H1 (cell line): ENCODE measurements at regions not wholly inside any gene's neighbourhood (a gene's known extent, or its start where the extent isn't known, plus 50 kb on each side); places are given as distances from the start of the nearest gene placed in this dataset.
A peak's percentile ranks its signal among the peaks of the same experiment; 100 is the strongest.

ENCODE experiments used
- CTCF ChIA-PET: fragments of 300-600 bp; sonication (Branson Sonifier 250); formaldehyde crosslinking; loops from one replicate; lab custom pipeline; 2021; ENCODE audit not compliant: partially characterized antibody; lab: Charles Lee
- POLR2A ChIA-PET: fragments of 300-600 bp; sonication (Branson Sonifier 250); formaldehyde crosslinking; loops from one replicate; lab custom pipeline; 2021; ENCODE audit warnings: inconsistent platforms; ENCODE audit not compliant: partially characterized antibody; lab: Charles Lee
- DNase-seq, 2 experiments: peaks; one replicate each; pipeline versions ENCODE4 v3.0.0 to v3.0.0-alpha.2; 2010 to 2022; ENCODE audit warnings: low spot score in 2 of 2, low read depth in 1 of 2, mixed read lengths in 1 of 2
- FAIRE-seq: peaks from 2 replicates; lab custom pipeline; 2011; peaks lifted over from hg19 to GRCh38; lab: Jason Lieb, UNC
- H2AFZ ChIP-seq: 2 replicates; pipeline ENCODE4 v1.8.1; 2012; ENCODE audit warnings: low read length, inconsistent platforms
- H2AK5ac ChIP-seq: 2 replicates; pipeline ENCODE4 v1.6.1; 2013; ENCODE audit warnings: low read depth, low read length
- H2BK120ac ChIP-seq: replicated peaks from 2 replicates; pipeline ENCODE3; 2013; ENCODE audit warnings: low read depth, low read length, inconsistent platforms
- H2BK12ac ChIP-seq: 2 replicates; pipeline ENCODE4 v1.6.1; 2013; ENCODE audit warnings: low read depth, low read length
- H2BK15ac ChIP-seq: 2 replicates; pipeline ENCODE4 v1.6.1; 2013; ENCODE audit warnings: low read length
- H2BK20ac ChIP-seq: 2 replicates; pipeline ENCODE4 v1.6.1; 2013; ENCODE audit warnings: low read length
- H2BK5ac ChIP-seq: 2 replicates; pipeline ENCODE4 v1.6.1; 2013; ENCODE audit warnings: low read depth, low read length
- H3K14ac ChIP-seq: 2 replicates; pipeline ENCODE4 v1.6.1; 2013; ENCODE audit warnings: inconsistent platforms; ENCODE audit not compliant: insufficient read length
- H3K18ac ChIP-seq: 2 replicates; pipeline ENCODE4 v1.6.1; 2013; ENCODE audit warnings: low read length; ENCODE audit errors: extremely low read depth
- H3K23ac ChIP-seq: 2 replicates; pipeline ENCODE4 v1.6.1; 2013; ENCODE audit warnings: inconsistent platforms; ENCODE audit not compliant: insufficient read length
- H3K23me2 ChIP-seq: 2 replicates; pipeline ENCODE4 v1.6.1; 2013; ENCODE audit warnings: low read depth, low read length
- H3K27ac ChIP-seq: 2 replicates; pipeline ENCODE4 v1.6.1; 2011; ENCODE audit warnings: low read depth, low read length, inconsistent platforms
- H3K27me3 ChIP-seq, 4 experiments: replicated peaks in 1 of 4; 1 replicate in 1 of 4; 2 replicates in 3 of 4; pipeline versions ENCODE4 v1.6.1 to v1.8.1; 2011 to 2013; ENCODE audit warnings: low read length in 3 of 4, mild to moderate bottlenecking in 3 of 4, inconsistent platforms in 2 of 4, mixed read lengths in 2 of 4, moderate library complexity in 1 of 4; ENCODE audit not compliant: control insufficient read depth in 3 of 4, insufficient read depth in 3 of 4; ENCODE audit errors: extremely low read depth in 1 of 4
- H3K36me3 ChIP-seq, 4 experiments: 2 replicates each; pipeline versions ENCODE4 v1.6.1 to v1.8.1; 2011 to 2013; ENCODE audit warnings: mild to moderate bottlenecking in 4 of 4, low read length in 3 of 4, moderate library complexity in 2 of 4, control low read depth in 1 of 4, inconsistent platforms in 1 of 4; ENCODE audit not compliant: insufficient read depth in 4 of 4, control insufficient read depth in 2 of 4
- H3K4ac ChIP-seq: replicated peaks from 2 replicates; pipeline ENCODE3; 2013; ENCODE audit warnings: low read length, low read depth, mixed read lengths, inconsistent platforms; ENCODE audit not compliant: insufficient read length
- H3K4me1 ChIP-seq, 4 experiments: replicated peaks in 1 of 4; 1 replicate in 1 of 4; 2 replicates in 3 of 4; pipeline versions ENCODE4 v1.6.1 to v1.8.1; 2011 to 2013; ENCODE audit warnings: low read length in 3 of 4, inconsistent platforms in 2 of 4, mixed read lengths in 1 of 4; ENCODE audit not compliant: insufficient read depth in 4 of 4, control insufficient read depth in 3 of 4
- H3K4me2 ChIP-seq, 2 experiments: 2 replicates each; pipeline versions ENCODE4 v1.6.1 to v1.8.1; 2011 to 2013; ENCODE audit warnings: low read depth in 2 of 2, low read length in 2 of 2, control low read depth in 1 of 2, inconsistent platforms in 1 of 2, mild to moderate bottlenecking in 1 of 2; ENCODE audit not compliant: insufficient read depth in 1 of 2
- H3K4me3 ChIP-seq, 4 experiments: fragments of 200-600, 300-600 bp in 1 of 4; sonication (generic), shearing (Covaris generic), sonication (Bioruptor Twin) in 1 of 4; 2 replicates each; pipeline versions ENCODE4 v1.5.1 to v1.8.1; 2011 to 2016; ENCODE audit warnings: low read length in 4 of 4, low read depth in 3 of 4, control low read depth in 2 of 4, inconsistent platforms in 2 of 4, mild to moderate bottlenecking in 2 of 4, mixed read lengths in 1 of 4, moderate library complexity in 1 of 4; ENCODE audit not compliant: insufficient read depth in 2 of 4; ENCODE audit errors: extremely low read depth in 1 of 4
- H3K56ac ChIP-seq: replicated peaks from 2 replicates; pipeline ENCODE3; 2013; ENCODE audit warnings: low read depth, mild to moderate bottlenecking, mixed read lengths, low read length, inconsistent platforms; ENCODE audit not compliant: insufficient read length
- H3K79me1 ChIP-seq: 2 replicates; pipeline ENCODE4 v1.6.1; 2013; ENCODE audit warnings: low read depth, low read length, control low read depth
- H3K79me2 ChIP-seq, 2 experiments: 2 replicates each; pipeline versions ENCODE4 v1.6.1 to v1.8.1; 2012 to 2013; ENCODE audit warnings: low read length in 2 of 2, mild to moderate bottlenecking in 2 of 2, inconsistent platforms in 1 of 2; ENCODE audit not compliant: insufficient read depth in 2 of 2, control insufficient read depth in 1 of 2
- H3K9ac ChIP-seq, 4 experiments: replicated peaks in 1 of 4; 1 replicate in 1 of 4; 2 replicates in 3 of 4; pipeline versions ENCODE4 v1.6.1 to v1.8.1; 2011 to 2013; ENCODE audit warnings: low read depth in 3 of 4, low read length in 3 of 4, control low read depth in 2 of 4, mild to moderate bottlenecking in 2 of 4, moderate library complexity in 2 of 4, inconsistent platforms in 1 of 4; ENCODE audit errors: extremely low read depth in 1 of 4
- H3K9me3 ChIP-seq, 2 experiments: 2 replicates each; pipeline versions ENCODE4 v1.6.1 to v1.8.1; 2012 to 2013; ENCODE audit warnings: mild to moderate bottlenecking in 2 of 2, moderate library complexity in 2 of 2, control low read depth in 1 of 2, inconsistent platforms in 1 of 2, low read depth in 1 of 2, low read length in 1 of 2, mixed read lengths in 1 of 2; ENCODE audit not compliant: insufficient read depth in 2 of 2
- H4K20me1 ChIP-seq, 2 experiments: replicated peaks in 1 of 2; 2 replicates each; pipeline versions ENCODE3 to v1.8.1; 2011 to 2013; ENCODE audit warnings: inconsistent platforms in 2 of 2, low read length in 2 of 2, mild to moderate bottlenecking in 1 of 2; ENCODE audit not compliant: insufficient read depth in 2 of 2, control insufficient read depth in 1 of 2
- H4K5ac ChIP-seq: 2 replicates; pipeline ENCODE4 v1.6.1; 2013; ENCODE audit warnings: low read length, low read depth, mixed read lengths, inconsistent platforms; ENCODE audit not compliant: insufficient read length
- H4K8ac ChIP-seq: 2 replicates; pipeline ENCODE4 v1.8.0; 2013; ENCODE audit warnings: mild to moderate bottlenecking, moderate library complexity, low read length, inconsistent platforms; ENCODE audit not compliant: insufficient read depth; ENCODE audit errors: extremely low read depth
- H4K91ac ChIP-seq: replicated peaks from 2 replicates; pipeline ENCODE3; 2013; ENCODE audit warnings: low read length, mixed read lengths, inconsistent platforms; ENCODE audit not compliant: insufficient read length
- ATF2 ChIP-seq: IDR thresholded peaks from 2 replicates; pipeline ENCODE4 v1.6.1; 2012; ENCODE audit warnings: low read length, inconsistent platforms
- BCL11A ChIP-seq, 2 experiments: IDR thresholded peaks; one replicate each; pipeline ENCODE4 v1.6.1; 2011; ENCODE audit warnings: low read depth in 2 of 2, low read length in 2 of 2, mild to moderate bottlenecking in 2 of 2
- GTF2F1 ChIP-seq: IDR thresholded peaks from 2 replicates; pipeline ENCODE4 v1.6.1; 2012; ENCODE audit warnings: low read depth, low read length, improper control_type of control experiment, borderline replicate concordance
- HDAC2 ChIP-seq, 2 experiments: fragments of 300-600 bp in 1 of 2; sonication (generic) in 1 of 2; IDR thresholded peaks; 2 replicates each; pipeline ENCODE4 v1.6.1; 2011 to 2012; ENCODE audit warnings: low read depth in 2 of 2, low read length in 2 of 2, mild to moderate bottlenecking in 2 of 2, moderate library complexity in 2 of 2, borderline replicate concordance in 1 of 2, inconsistent platforms in 1 of 2
- KDM4A ChIP-seq: IDR thresholded peaks from one replicate; pipeline ENCODE4 v1.7.1; 2012; ENCODE audit warnings: low read depth, mild to moderate bottlenecking, moderate library complexity, low read length, inconsistent platforms; ENCODE audit not compliant: severe bottlenecking
- POLR2AphosphoS5 ChIP-seq: IDR thresholded peaks from 2 replicates; pipeline ENCODE4 v1.6.1; 2011; ENCODE audit warnings: low read depth, low read length
- RBBP5 ChIP-seq: IDR thresholded peaks from 2 replicates; pipeline ENCODE4 v1.7.1; 2012; ENCODE audit warnings: low read depth, mild to moderate bottlenecking, inconsistent platforms, low read length, moderate library complexity, borderline replicate concordance
- TAF1 ChIP-seq: IDR thresholded peaks from 2 replicates; pipeline ENCODE4 v1.6.1; 2011; ENCODE audit warnings: mild to moderate bottlenecking, low read depth, low read length
- YY1 ChIP-seq: IDR thresholded peaks from 2 replicates; pipeline ENCODE4 v1.6.1; 2011; ENCODE audit warnings: low read depth, mild to moderate bottlenecking, low read length
- ZNF274 ChIP-seq: IDR thresholded peaks from 2 replicates; pipeline ENCODE4 v1.7.0; 2012; ENCODE audit warnings: low read length, borderline replicate concordance; ENCODE audit errors: extremely low read depth
- WGBS, 2 experiments: shearing (Covaris generic) in 1 of 2; methylation state at CpG; one replicate each; pipeline versions ENCODE4 v1.1.6 to v1.1.7; 2013 to 2015; ENCODE audit warnings: low lambda C conversion rate in 2 of 2, mixed read lengths in 2 of 2, inconsistent platforms in 1 of 2, low coverage in 1 of 2, missing lambda C conversion rate in 1 of 2; ENCODE audit not compliant: insufficient replicate concordance in 2 of 2, insufficient coverage in 1 of 2, insufficient read length in 1 of 2; ENCODE audit errors: extremely low coverage in 1 of 2, missing lambda C conversion rate in 1 of 2; 5-methylcytosine and 5-hydroxymethylcytosine counted together

GRCh38 chr18:26656431-26656943, 108.1 kb upstream of the KCTD1 start:
- Histone ChIP-seq H3K27me3 (peaks cover 0 to 15% (median 12%) of the 10 kb centered on the region in 4 experiments; a peak in 6 of 7 replicates), H3K9me3 (no peaks in the 10 kb centered on the region), H4K20me1 (no peaks in the 10 kb centered on the region), H2AK5ac (no peak overlapping the region), H2BK15ac (no peak overlapping the region), H3K23me2 (peaks cover 7% of the 10 kb centered on the region), H3K4me2 (peak overlapping the region; percentile 96 to 97), H3K56ac (no peak overlapping the region), H4K8ac (peak overlapping the region; percentile 85), H4K5ac (no peak overlapping the region), H3K4me1 (peaks cover 2 to 15% (median 9%) of the 10 kb centered on the region in 4 experiments; a peak in 5 of 7 replicates), H2BK120ac (no peak overlapping the region), H3K23ac (no peak overlapping the region), H3K79me2 (no peaks in the 10 kb centered on the region), H2BK5ac (no peak overlapping the region), H3K18ac (no peak overlapping the region), H3K79me1 (no peaks in the 10 kb centered on the region), H3K4me3 (peak overlapping the region; percentile 79 to 90 (median 84)), H2BK20ac (no peak overlapping the region), H2BK12ac (no peak overlapping the region), H3K9ac (peak overlapping the region; percentile 40 to 90 (median 56); a peak in 5 of 7 replicates), H3K36me3 (no peaks in the 10 kb centered on the region), H3K4ac (no peak overlapping the region), H4K91ac (no peak overlapping the region), H3K14ac (no peak overlapping the region), H3K27ac (peak overlapping the region; percentile 64; the same call in 1 of the 2 replicates), H2AFZ (no peak overlapping the region)
- CTCF ChIA-PET: interaction anchor here (0.9 to 1.3 kb wide), 3 partner anchors 9 to 125 kb away, joined by 4 read pairs; no protein-coding TSS in a partner anchor
- POLR2A ChIA-PET: interaction anchor here (0.7 to 1.6 kb wide), 4 partner anchors 15 to 394 kb away, joined by 3 to 6 read pairs (median 4); partner anchors contain the start of gene KCTD1
- FAIRE-seq (no peak), DNase-seq (peak in 1 of 2 experiments; percentile 59)
- 0% methylated on average over 1 of the region's 68 CpGs; no CpG with 5 or more reads in 1 of the 2 experiments for WGBS, 2 experiments
- TF ChIP-seq TAF1 (no peak; the same call in 1 of the 2 replicates), RBBP5 (0 out of 2 replicates have a peak, but pooled peaks have one; percentile 22), GTF2F1 (no peak), KDM4A (peak; percentile 36), YY1 (peak; percentile 58; the same call in 1 of the 2 replicates), ATF2 (no peak), ZNF274 (no peak), HDAC2 (IDR thresholded peaks at IDR 0.05; ENCODE audit: borderline replicate concordance in 1 of 2, low read depth in 2 of 2, low read length in 2 of 2) (no peak), POLR2AphosphoS5 (no peak), BCL11A (IDR thresholded peaks at IDR 0.05; ENCODE audit: low read depth in 2 of 2, low read length in 2 of 2) (no peak)
